Neural progenitor cell (in vitro differentiated cells): ENCODE measurements at regions not wholly inside any gene's neighbourhood (a gene's known extent, or its start where the extent isn't known, plus 50 kb on each side); places are given as distances from the start of the nearest gene placed in this dataset.

Experiments
- CTCF ChIP-seq: fragments of 200-600 bp; sonication (generic); IDR thresholded peaks from 2 replicates; pipeline ENCODE4 v1.5.1; 2017; ENCODE audit warnings: antibody characterized with exemption, mild to moderate bottlenecking
- EZH2 ChIP-seq: fragments of 200-600 bp; sonication (generic); IDR thresholded peaks from 2 replicates; pipeline ENCODE4 v1.6.1; 2017; ENCODE audit warnings: antibody characterized with exemption, mild to moderate bottlenecking, moderate library complexity
- EZH2phosphoT487 ChIP-seq: fragments of 200-600 bp; sonication (generic); IDR thresholded peaks from 2 replicates; pipeline ENCODE4 v1.6.1; 2017; ENCODE audit warnings: antibody characterized with exemption

DNA sequence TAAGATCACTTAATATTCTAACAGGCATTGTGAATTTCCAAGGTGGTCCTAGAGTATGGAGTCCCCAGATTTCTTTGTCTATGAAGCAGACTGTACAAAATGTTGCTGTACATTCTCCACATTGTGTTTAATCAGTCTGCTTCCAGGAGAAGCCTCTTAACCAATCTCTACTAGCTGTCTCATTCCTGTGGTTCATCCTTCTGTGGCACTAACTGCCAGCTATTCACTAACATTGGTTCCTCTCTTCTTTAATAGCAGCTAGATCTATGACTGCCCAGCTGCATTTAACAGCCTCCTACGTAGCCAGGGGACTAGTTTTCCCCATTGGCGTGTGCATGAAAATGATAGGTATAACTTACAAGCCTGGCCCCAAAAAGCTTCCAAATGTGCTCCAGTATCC is 395.4 kb downstream of the SAMD5 start:
- TF ChIP-seq CTCF (no peak), EZH2 (no peak), EZH2phosphoT487 (no peak)
